ENCODE measurements at regions not wholly inside any gene's neighbourhood (a gene's known extent, or its start where the extent isn't known, plus 50 kb on each side); places are given as distances from the start of the nearest gene placed in this dataset.

GRCh38 chr6:23696992-23697391, 429.0 kb upstream of the NRSN1 start:
- no peaks in the 10 kb centered on the region for H3K36me3 Mint-ChIP-seq (ENCODE audit: low read depth, unreplicated experiment)
- no peak overlapping the region for H3K4me3 Mint-ChIP-seq (ENCODE audit: unreplicated experiment)
- no peak for TF ChIP-seq CTCF (IDR thresholded peaks at IDR 0.05; ENCODE audit: unreplicated experiment)
- H3K4me1 Mint-ChIP-seq (ENCODE audit: unreplicated experiment) = no peaks in the 10 kb centered on the region
- no peaks in the 10 kb centered on the region for H3K27me3 Mint-ChIP-seq (ENCODE audit: unreplicated experiment)
- H3K27ac Mint-ChIP-seq (ENCODE audit: unreplicated experiment) = no peak overlapping the region
- H3K9me3 Mint-ChIP-seq (ENCODE audit: unreplicated experiment) = no peaks in the 10 kb centered on the region
- no peak for DNase-seq (ENCODE audit: low spot score)

GRCh38 chr6:23704479-23705052, 421.4 kb upstream of the NRSN1 start:
- peaks cover 4% of the 10 kb centered on the region for H3K4me1 Mint-ChIP-seq (ENCODE audit: unreplicated experiment)
- TF ChIP-seq CTCF (IDR thresholded peaks at IDR 0.05; ENCODE audit: unreplicated experiment) = no peak
- H3K27ac Mint-ChIP-seq (ENCODE audit: unreplicated experiment) = no peak overlapping the region
- DNase-seq (ENCODE audit: low spot score) = no peak
- no peaks in the 10 kb centered on the region for H3K9me3 Mint-ChIP-seq (ENCODE audit: unreplicated experiment)
- no peak overlapping the region for H3K4me3 Mint-ChIP-seq (ENCODE audit: unreplicated experiment)
- no peaks in the 10 kb centered on the region for H3K27me3 Mint-ChIP-seq (ENCODE audit: unreplicated experiment)
- H3K36me3 Mint-ChIP-seq (ENCODE audit: low read depth, unreplicated experiment) = no peaks in the 10 kb centered on the region

- H3K36me3 Mint-ChIP-seq (ENCODE audit: low read depth, unreplicated experiment) = no peaks in the 10 kb centered on the region
- no peaks in the 10 kb centered on the region for H3K27me3 Mint-ChIP-seq (ENCODE audit: unreplicated experiment)
- no peak for DNase-seq (ENCODE audit: low spot score)
Observed at GRCh38 chr6:23705697-23706096, 420.3 kb upstream of the NRSN1 start.

GRCh38 chr6:23712756-23713155, 413.3 kb upstream of the NRSN1 start:
- no peaks in the 10 kb centered on the region for H3K9me3 Mint-ChIP-seq (ENCODE audit: unreplicated experiment)

More at GRCh38 chr6:23705697-23706096, 420.3 kb upstream of the NRSN1 start:
- Mint-ChIP-seq H3K9me3 (ENCODE audit: unreplicated experiment) (no peaks in the 10 kb centered on the region), H3K4me3 (ENCODE audit: unreplicated experiment) (no peak overlapping the region), H3K4me1 (ENCODE audit: unreplicated experiment) (peaks cover 4% of the 10 kb centered on the region), H3K27ac (ENCODE audit: unreplicated experiment) (no peak overlapping the region)
- no peak for TF ChIP-seq CTCF (IDR thresholded peaks at IDR 0.05; ENCODE audit: unreplicated experiment)

More at GRCh38 chr6:23712756-23713155, 413.3 kb upstream of the NRSN1 start:
- no peak overlapping the region for H3K27ac Mint-ChIP-seq (ENCODE audit: unreplicated experiment)
- TF ChIP-seq CTCF (IDR thresholded peaks at IDR 0.05; ENCODE audit: unreplicated experiment) = no peak
- H3K4me3 Mint-ChIP-seq (ENCODE audit: unreplicated experiment) = no peak overlapping the region
- no peaks in the 10 kb centered on the region for H3K36me3 Mint-ChIP-seq (ENCODE audit: low read depth, unreplicated experiment)
- no peaks in the 10 kb centered on the region for H3K4me1 Mint-ChIP-seq (ENCODE audit: unreplicated experiment)
- H3K27me3 Mint-ChIP-seq (ENCODE audit: unreplicated experiment) = no peaks in the 10 kb centered on the region
- DNase-seq (ENCODE audit: low spot score) = no peak
